Endodermal cell (in vitro differentiated cells): ENCODE measurements at regions not wholly inside any gene's neighbourhood (a gene's known extent, or its start where the extent isn't known, plus 50 kb on each side); places are given as distances from the start of the nearest gene placed in this dataset.

Source experiments
- DNase-seq: peaks from one replicate; pipeline ENCODE4 v3.0.0-alpha.2; 2017
- H3K27ac ChIP-seq: 2 replicates; pipeline ENCODE4 v1.5.1; 2013; ENCODE audit warnings: mild to moderate bottlenecking, low read depth, low read length, moderate library complexity
- H3K27me3 ChIP-seq: 2 replicates; pipeline ENCODE4 v1.6.1; 2013; ENCODE audit warnings: mild to moderate bottlenecking, low read length, moderate library complexity; ENCODE audit not compliant: insufficient read depth, control insufficient read depth, poor library complexity, severe bottlenecking
- H3K36me3 ChIP-seq: 2 replicates; pipeline ENCODE4 v1.7.0; 2013; ENCODE audit warnings: mild to moderate bottlenecking, low read length, moderate library complexity; ENCODE audit not compliant: control insufficient read depth, insufficient read depth
- H3K4me1 ChIP-seq: one replicate; pipeline ENCODE4 v1.7.0; 2013; ENCODE audit warnings: low read length; ENCODE audit not compliant: control insufficient read depth, insufficient read depth
- H3K4me3 ChIP-seq: 2 replicates; pipeline ENCODE4 v1.5.1; 2013; ENCODE audit warnings: mild to moderate bottlenecking, low read length, moderate library complexity
- H3K9ac ChIP-seq: 2 replicates; pipeline ENCODE4 v1.6.1; 2013; ENCODE audit warnings: mild to moderate bottlenecking, low read length, moderate library complexity; ENCODE audit not compliant: poor library complexity, severe bottlenecking; ENCODE audit errors: extremely low read depth
- H3K9me3 ChIP-seq: 2 replicates; pipeline ENCODE4 v1.6.1; 2013; ENCODE audit warnings: mild to moderate bottlenecking, low read length, moderate library complexity; ENCODE audit not compliant: control insufficient read depth
- H3K27ac Mint-ChIP-seq: 2 replicates; pipeline ENCODE4 v1.8.0; 2020; ENCODE audit warnings: mixed read lengths
- H3K27me3 Mint-ChIP-seq: 2 replicates; pipeline ENCODE4 v1.8.0; 2021; ENCODE audit warnings: mild to moderate bottlenecking, mixed read lengths; ENCODE audit not compliant: insufficient read depth
- H3K36me3 Mint-ChIP-seq: 2 replicates; pipeline ENCODE4 v1.8.0; 2020; ENCODE audit warnings: low read depth, mixed read lengths
- H3K4me1 Mint-ChIP-seq: 2 replicates; pipeline ENCODE4 v1.8.0; 2020; ENCODE audit warnings: mixed read lengths
- H3K4me3 Mint-ChIP-seq: 2 replicates; pipeline ENCODE4 v1.8.0; 2020; ENCODE audit warnings: mild to moderate bottlenecking, moderate library complexity, mixed read lengths
- H3K9me3 Mint-ChIP-seq: 2 replicates; pipeline ENCODE4 v1.8.0; 2020; ENCODE audit warnings: mild to moderate bottlenecking, mixed read lengths
- WGBS, 2 experiments: methylation state at CpG; one replicate each; pipeline versions ENCODE4 v1.1.5 to v1.1.7; 2013; ENCODE audit warnings: missing lambda C conversion rate in 2 of 2, mixed read lengths in 1 of 2; ENCODE audit not compliant: insufficient coverage in 1 of 2, insufficient read length in 1 of 2; 5-methylcytosine and 5-hydroxymethylcytosine counted together
- TF ChIP-seq, protein P1 (sequence below): fragments of 200-600 bp; sonication (generic); conservative IDR thresholded peaks from 2 replicates; pipeline ENCODE4 v1.5.0; 2021; ENCODE audit warnings: antibody characterized with exemption, mild to moderate bottlenecking

DNA sequence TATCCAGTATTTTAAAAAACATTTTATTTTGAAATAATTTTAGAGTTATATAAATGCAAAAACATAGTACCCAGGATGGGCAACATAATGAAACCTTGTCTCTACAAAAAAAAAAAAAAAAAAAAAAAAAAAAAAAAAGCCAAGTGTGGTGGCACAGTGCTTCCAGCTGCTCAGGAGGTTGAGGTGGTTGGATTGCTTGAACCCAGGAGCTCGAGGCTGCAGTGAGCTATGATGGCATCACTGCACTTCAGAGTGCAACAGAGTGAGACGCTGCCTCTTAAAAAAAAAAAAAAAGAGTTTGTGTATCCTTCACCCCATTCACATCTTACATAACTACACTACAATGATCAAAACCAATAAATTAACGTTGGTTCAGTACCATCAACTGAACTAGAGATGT, 115.6 kb upstream of the KIF26B start:
- Histone ChIP-seq H3K36me3 (no peaks in the 10 kb centered on the region), H3K9ac (no peak overlapping the region), H3K27ac (no peak overlapping the region), H3K4me1 (peaks cover 10% of the 10 kb centered on the region), H3K9me3 (peaks cover 6% of the 10 kb centered on the region), H3K4me3 (no peak overlapping the region), H3K27me3 (no peaks in the 10 kb centered on the region)
- TF ChIP-seq, protein P1, sequence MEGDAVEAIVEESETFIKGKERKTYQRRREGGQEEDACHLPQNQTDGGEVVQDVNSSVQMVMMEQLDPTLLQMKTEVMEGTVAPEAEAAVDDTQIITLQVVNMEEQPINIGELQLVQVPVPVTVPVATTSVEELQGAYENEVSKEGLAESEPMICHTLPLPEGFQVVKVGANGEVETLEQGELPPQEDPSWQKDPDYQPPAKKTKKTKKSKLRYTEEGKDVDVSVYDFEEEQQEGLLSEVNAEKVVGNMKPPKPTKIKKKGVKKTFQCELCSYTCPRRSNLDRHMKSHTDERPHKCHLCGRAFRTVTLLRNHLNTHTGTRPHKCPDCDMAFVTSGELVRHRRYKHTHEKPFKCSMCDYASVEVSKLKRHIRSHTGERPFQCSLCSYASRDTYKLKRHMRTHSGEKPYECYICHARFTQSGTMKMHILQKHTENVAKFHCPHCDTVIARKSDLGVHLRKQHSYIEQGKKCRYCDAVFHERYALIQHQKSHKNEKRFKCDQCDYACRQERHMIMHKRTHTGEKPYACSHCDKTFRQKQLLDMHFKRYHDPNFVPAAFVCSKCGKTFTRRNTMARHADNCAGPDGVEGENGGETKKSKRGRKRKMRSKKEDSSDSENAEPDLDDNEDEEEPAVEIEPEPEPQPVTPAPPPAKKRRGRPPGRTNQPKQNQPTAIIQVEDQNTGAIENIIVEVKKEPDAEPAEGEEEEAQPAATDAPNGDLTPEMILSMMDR = no peak
- Mint-ChIP-seq H3K4me1 (peaks cover 24% of the 10 kb centered on the region), H3K36me3 (no peaks in the 10 kb centered on the region), H3K4me3 (no peak overlapping the region), H3K27ac (no peak overlapping the region), H3K9me3 (no peaks in the 10 kb centered on the region), H3K27me3 (no peaks in the 10 kb centered on the region)
- DNase-seq = no peak
- 98 to 100% methylated on average over 3 of the region's 3 CpGs for WGBS, 2 experiments

DNA sequence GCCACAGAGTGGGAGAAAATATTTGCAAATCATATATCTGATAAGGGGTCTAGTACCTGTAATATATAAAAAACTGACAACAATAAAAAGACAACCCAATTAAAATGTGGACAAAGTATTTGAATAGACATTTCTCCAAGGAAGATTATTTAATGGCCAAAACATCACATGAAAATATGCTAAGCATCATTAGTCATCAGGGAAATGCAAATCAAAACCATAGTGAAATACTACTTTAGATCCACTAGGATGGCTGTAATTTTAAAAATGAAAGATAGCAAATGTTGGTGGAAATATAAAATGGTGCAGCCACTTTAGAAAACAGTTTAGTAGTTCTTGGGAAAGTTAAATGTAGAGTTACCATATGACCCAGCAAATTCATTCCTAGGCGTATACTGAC, 118.7 kb upstream of the KIF26B start:
- H3K9ac ChIP-seq = no peak overlapping the region
- Mint-ChIP-seq H3K36me3 (peaks cover 2% of the 10 kb centered on the region), H3K4me1 (peaks cover 16% of the 10 kb centered on the region), H3K27ac (no peak overlapping the region), H3K4me3 (no peak overlapping the region), H3K27me3 (no peaks in the 10 kb centered on the region), H3K9me3 (no peaks in the 10 kb centered on the region)
- 100% methylated on average over 1 of the region's 1 CpG; no CpG with 5 or more reads in 1 of the 2 experiments for WGBS, 2 experiments
- no peaks in the 10 kb centered on the region for H3K36me3 ChIP-seq
- DNase-seq = no peak
- no peak overlapping the region for H3K27ac ChIP-seq
- H3K27me3 ChIP-seq = no peaks in the 10 kb centered on the region
- TF ChIP-seq, protein P1 = no peak
- peaks cover 2% of the 10 kb centered on the region for H3K4me1 ChIP-seq
- no peak overlapping the region for H3K4me3 ChIP-seq
- H3K9me3 ChIP-seq = peaks cover 6% of the 10 kb centered on the region

- no peak overlapping the region for H3K4me3 Mint-ChIP-seq
- DNase-seq = no peak
- no peaks in the 10 kb centered on the region for H3K27me3 Mint-ChIP-seq
- H3K9me3 ChIP-seq = no peaks in the 10 kb centered on the region
- TF ChIP-seq, protein P1 = no peak
- H3K9ac ChIP-seq = no peak overlapping the region
- WGBS, 2 experiments = 90 to 96% methylated on average over 2 to 3 of the region's 3 CpGs
- no peak overlapping the region for H3K27ac Mint-ChIP-seq
- peaks cover 4% of the 10 kb centered on the region for H3K4me1 ChIP-seq
- H3K9me3 Mint-ChIP-seq = no peaks in the 10 kb centered on the region
- H3K36me3 Mint-ChIP-seq = peaks cover 6% of the 10 kb centered on the region
- H3K27me3 ChIP-seq = no peaks in the 10 kb centered on the region
- H3K36me3 ChIP-seq = no peaks in the 10 kb centered on the region
- H3K4me3 ChIP-seq = no peak overlapping the region
- H3K4me1 Mint-ChIP-seq = peaks cover 20% of the 10 kb centered on the region
- H3K27ac ChIP-seq = no peak overlapping the region
Measured at GRCh38 chr1:245031041-245031440, 123.7 kb upstream of the KIF26B start.
